Activated CD4-positive, alpha-beta T cell treated with anti-CD3 and anti-CD28 coated beads, Interleukin-2, Interleukin-6, amounts not matched to agents 100 ng/mL and 50 ng/mL, durations not matched to agents 16 hours and 8 hours (primary cell): ENCODE measurements at regions not wholly inside any gene's neighbourhood (a gene's known extent, or its start where the extent isn't known, plus 50 kb on each side); places are given as distances from the start of the nearest gene placed in this dataset.

ENCODE experiments used
- DNase-seq: peaks from one replicate; pipeline ENCODE4 v3.0.0-alpha.2; 2020

- DNase-seq = no peak
These were observed 1963.0 kb downstream of the NCAM2 start for GRCh38 chr21:22961258-22961657.

- DNase-seq = no peak
These were observed 1967.4 kb downstream of the NCAM2 start for GRCh38 chr21:22965455-22966135.

- no peak for DNase-seq
These were observed 1983.6 kb downstream of the NCAM2 start for GRCh38 chr21:22981819-22982218.

GRCh38 chr21:22993144-22993543 lies 1994.9 kb downstream of the NCAM2 start:
- no peak for DNase-seq

GRCh38 chr21:22993822-22994574 lies 1995.8 kb downstream of the NCAM2 start:
- DNase-seq = no peak

- no peak for DNase-seq
These were observed 2005.7 kb downstream of the NCAM2 start for GRCh38 chr21:23003951-23004350.

- no peak for DNase-seq
These were observed 2010.5 kb downstream of the NCAM2 start for GRCh38 chr21:23008601-23009202.

GRCh38 chr21:23009360-23009759 lies 2011.2 kb downstream of the NCAM2 start:
- no peak for DNase-seq

GRCh38 chr21:23014021-23014420 lies 2015.8 kb downstream of the NCAM2 start:
- no peak for DNase-seq

GRCh38 chr21:23016617-23017016 lies 2018.4 kb downstream of the NCAM2 start:
- no peak for DNase-seq

- DNase-seq = no peak
These were observed 2019.8 kb downstream of the NCAM2 start for GRCh38 chr21:23017989-23018388.

- no peak for DNase-seq
These were observed 2022.8 kb downstream of the NCAM2 start for GRCh38 chr21:23020969-23021368.

GRCh38 chr21:23021481-23021880 lies 2023.3 kb downstream of the NCAM2 start:
- DNase-seq = no peak

- DNase-seq = no peak
These were observed 2028.7 kb downstream of the NCAM2 start for GRCh38 chr21:23026878-23027277.

GRCh38 chr21:23039846-23040245 lies 2041.6 kb downstream of the NCAM2 start:
- no peak for DNase-seq

- no peak for DNase-seq
These were observed 2047.7 kb downstream of the NCAM2 start for GRCh38 chr21:23045955-23046354.

- DNase-seq = no peak
These were observed 2069.5 kb downstream of the NCAM2 start for GRCh38 chr21:23067672-23068071.

- DNase-seq = no peak
These were observed 2085.0 kb downstream of the NCAM2 start for GRCh38 chr21:23083242-23083641.

GRCh38 chr21:23093259-23093658 lies 2095.1 kb downstream of the NCAM2 start:
- DNase-seq = no peak

- no peak for DNase-seq
These were observed 2101.0 kb downstream of the NCAM2 start for GRCh38 chr21:23099185-23099584.

GRCh38 chr21:23101111-23101510 lies 2102.9 kb downstream of the NCAM2 start:
- no peak for DNase-seq

- DNase-seq = no peak
These were observed 2110.3 kb downstream of the NCAM2 start for GRCh38 chr21:23108533-23108932.

GRCh38 chr21:23111070-23111600 lies 2112.9 kb downstream of the NCAM2 start:
- no peak for DNase-seq

GRCh38 chr21:23119491-23119890 lies 2121.3 kb downstream of the NCAM2 start:
- DNase-seq = no peak
